H9 (cell line): ENCODE measurements at regions not wholly inside any gene's neighbourhood (a gene's known extent, or its start where the extent isn't known, plus 50 kb on each side); places are given as distances from the start of the nearest gene placed in this dataset.

ENCODE experiments used
- DNase-seq: peaks from one replicate; pipeline ENCODE4 v3.0.0-alpha.2; 2017
- H2AFZ ChIP-seq: one replicate; pipeline ENCODE4 v1.6.1; 2013; ENCODE audit warnings: mild to moderate bottlenecking, low read length, control low read depth, moderate library complexity
- H2AK5ac ChIP-seq: 2 replicates; pipeline ENCODE4 v1.6.1; 2013; ENCODE audit warnings: low read length, control low read depth, mixed read lengths; ENCODE audit not compliant: insufficient read length
- H2BK120ac ChIP-seq: one replicate; pipeline ENCODE4 v1.6.1; 2013; ENCODE audit warnings: low read depth, mild to moderate bottlenecking, low read length, control low read depth, inconsistent platforms; ENCODE audit not compliant: poor library complexity, severe bottlenecking
- H2BK12ac ChIP-seq: 2 replicates; pipeline ENCODE4 v1.6.1; 2013; ENCODE audit warnings: low read length, control low read depth, mixed read lengths, low read depth; ENCODE audit not compliant: insufficient read length
- H2BK15ac ChIP-seq: 2 replicates; pipeline ENCODE4 v1.6.1; 2013; ENCODE audit warnings: low read depth, low read length, control low read depth
- H2BK20ac ChIP-seq: one replicate; pipeline ENCODE4 v1.6.1; 2013; ENCODE audit warnings: low read depth, mild to moderate bottlenecking, low read length, control low read depth, inconsistent platforms; ENCODE audit not compliant: poor library complexity, severe bottlenecking
- H2BK5ac ChIP-seq: 2 replicates; pipeline ENCODE4 v1.6.1; 2013; ENCODE audit warnings: low read length, control low read depth, mixed read lengths; ENCODE audit not compliant: insufficient read length
- H3K14ac ChIP-seq: 2 replicates; pipeline ENCODE4 v1.6.1; 2013; ENCODE audit warnings: low read length, control low read depth; ENCODE audit not compliant: insufficient read depth
- H3K18ac ChIP-seq: 2 replicates; pipeline ENCODE4 v1.6.1; 2013; ENCODE audit warnings: low read depth, mild to moderate bottlenecking, mixed read lengths, low read length, control low read depth; ENCODE audit not compliant: insufficient read length
- H3K23ac ChIP-seq: 2 replicates; pipeline ENCODE4 v1.6.1; 2013; ENCODE audit warnings: low read length, control low read depth, mixed read lengths, low read depth; ENCODE audit not compliant: insufficient read length
- H3K23me2 ChIP-seq: 2 replicates; pipeline ENCODE4 v1.6.1; 2013; ENCODE audit warnings: low read depth, mild to moderate bottlenecking, mixed read lengths, low read length, control low read depth; ENCODE audit not compliant: insufficient read length, poor library complexity, severe bottlenecking
- H3K27ac ChIP-seq: 2 replicates; pipeline ENCODE4 v1.5.1; 2013; ENCODE audit warnings: low read length, control low read depth, mixed read lengths, low read depth; ENCODE audit not compliant: insufficient read length
- H3K27me3 ChIP-seq: 2 replicates; pipeline ENCODE4 v1.6.1; 2013; ENCODE audit warnings: low read length, control low read depth, inconsistent platforms; ENCODE audit not compliant: insufficient read depth
- H3K4ac ChIP-seq: 2 replicates; pipeline ENCODE4 v1.6.1; 2013; ENCODE audit warnings: low read depth, mild to moderate bottlenecking, control low read depth, inconsistent platforms, low read length, moderate library complexity
- H3K4me1 ChIP-seq: 2 replicates; pipeline ENCODE4 v1.6.1; 2013; ENCODE audit warnings: low read length, control low read depth, inconsistent platforms; ENCODE audit not compliant: insufficient read depth
- H3K4me2 ChIP-seq: 2 replicates; pipeline ENCODE4 v1.6.1; 2013; ENCODE audit warnings: low read length, control low read depth, mixed read lengths; ENCODE audit not compliant: insufficient read length, insufficient read depth
- H3K56ac ChIP-seq: 2 replicates; pipeline ENCODE4 v1.6.1; 2013; ENCODE audit warnings: low read depth, mild to moderate bottlenecking, mixed read lengths, low read length, control low read depth; ENCODE audit not compliant: insufficient read length
- H3K79me1 ChIP-seq: 2 replicates; pipeline ENCODE4 v1.6.1; 2013; ENCODE audit warnings: low read depth, mild to moderate bottlenecking, moderate library complexity, low read length, control low read depth, inconsistent platforms; ENCODE audit not compliant: insufficient read depth, poor library complexity, severe bottlenecking
- H3K79me2 ChIP-seq: 2 replicates; pipeline ENCODE4 v1.6.1; 2013; ENCODE audit warnings: low read length, control low read depth, inconsistent platforms; ENCODE audit not compliant: insufficient read depth
- H3K9ac ChIP-seq: 2 replicates; pipeline ENCODE4 v1.6.1; 2013; ENCODE audit warnings: low read length, control low read depth, mixed read lengths; ENCODE audit not compliant: insufficient read length; ENCODE audit errors: extremely low read depth
- H3K9me3 ChIP-seq: one replicate; pipeline ENCODE4 v1.6.1; 2013; ENCODE audit warnings: low read depth, low read length, inconsistent platforms; ENCODE audit not compliant: control insufficient read depth
- H3T11ph ChIP-seq: one replicate; pipeline ENCODE4 v1.6.1; 2013; ENCODE audit warnings: mild to moderate bottlenecking, low read length, control low read depth, inconsistent platforms
- H4K20me1 ChIP-seq: one replicate; pipeline ENCODE4 v1.6.1; 2013; ENCODE audit not compliant: control insufficient read depth, insufficient read length, insufficient read depth
- H4K5ac ChIP-seq: 2 replicates; pipeline ENCODE4 v1.6.1; 2013; ENCODE audit warnings: low read depth, mild to moderate bottlenecking, mixed read lengths, low read length, control low read depth; ENCODE audit not compliant: insufficient read length
- H4K8ac ChIP-seq: replicated peaks from 2 replicates; pipeline ENCODE4 v1.6.1; 2013; ENCODE audit warnings: low read length, control low read depth, mixed read lengths, low read depth; ENCODE audit not compliant: insufficient read length
- H4K91ac ChIP-seq: 2 replicates; pipeline ENCODE4 v1.6.1; 2013; ENCODE audit warnings: low read depth, mild to moderate bottlenecking, moderate library complexity, mixed read lengths, low read length, control low read depth; ENCODE audit not compliant: insufficient read length
- H3K27ac Mint-ChIP-seq, 3 experiments: 2 replicates in 2 of 3; 3 replicates in 1 of 3; pipeline ENCODE4 v1.8.0; 2020 to 2021; ENCODE audit warnings: mixed read lengths in 3 of 3, mild to moderate bottlenecking in 1 of 3, moderate library complexity in 1 of 3
- H3K27me3 Mint-ChIP-seq: 2 replicates; pipeline ENCODE4 v1.8.0; 2021; ENCODE audit warnings: low read depth, mild to moderate bottlenecking, moderate library complexity, mixed read lengths
- H3K36me3 Mint-ChIP-seq, 3 experiments: 2 replicates in 2 of 3; 3 replicates in 1 of 3; pipeline ENCODE4 v1.8.0; 2020 to 2021; ENCODE audit warnings: low read depth in 3 of 3, mixed read lengths in 3 of 3; ENCODE audit not compliant: insufficient read depth in 1 of 3
- H3K4me1 Mint-ChIP-seq, 2 experiments: 2 replicates each; pipeline ENCODE4 v1.8.0; 2020; ENCODE audit warnings: mixed read lengths in 2 of 2
- H3K4me3 Mint-ChIP-seq, 2 experiments: 2 replicates in 1 of 2; 3 replicates in 1 of 2; pipeline ENCODE4 v1.8.0; 2020 to 2021; ENCODE audit warnings: mild to moderate bottlenecking in 2 of 2, mixed read lengths in 2 of 2, moderate library complexity in 1 of 2
- H3K9me3 Mint-ChIP-seq, 2 experiments: 2 replicates in 1 of 2; 3 replicates in 1 of 2; pipeline ENCODE4 v1.8.0; 2020; ENCODE audit warnings: mild to moderate bottlenecking in 2 of 2, mixed read lengths in 2 of 2, moderate library complexity in 1 of 2
- WGBS: extraction: QIAGEN DNeasy Blood & Tissue Kit; methylation state at CpG from one replicate; pipeline ENCODE4 v1.1.7; 2013; ENCODE audit warnings: missing lambda C conversion rate, low lambda C conversion rate, mixed read lengths; ENCODE audit not compliant: insufficient read length; ENCODE audit errors: extremely low coverage; 5-methylcytosine and 5-hydroxymethylcytosine counted together
- TF ChIP-seq, protein P1 (sequence below): fragments of 200-600 bp; sonication (generic); conservative IDR thresholded peaks from 3 replicates; pipeline ENCODE4 v1.8.0; 2021; ENCODE audit warnings: antibody characterized with exemption, mild to moderate bottlenecking

DNA sequence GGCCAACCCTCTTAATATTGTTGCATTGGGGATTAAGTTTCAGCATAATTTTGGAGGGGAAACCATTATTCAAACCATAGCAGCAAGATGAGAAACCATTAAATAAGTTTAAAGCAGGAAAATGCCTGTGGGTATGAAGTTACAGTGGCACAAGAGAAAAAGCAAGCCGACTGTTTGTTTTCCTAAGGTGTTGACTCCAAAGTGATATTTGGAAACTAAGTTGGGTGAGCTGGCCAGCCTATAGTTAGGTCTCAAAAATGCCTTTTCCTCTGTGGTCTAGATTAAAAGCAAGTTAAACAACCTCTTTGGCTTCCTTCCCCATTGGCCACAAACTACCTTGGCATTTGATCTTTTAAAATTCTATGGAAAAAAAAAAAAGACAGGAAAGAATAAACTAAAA, 419.8 kb upstream of the AZI2 start:
- peaks cover 12 to 13% of the 10 kb centered on the region in 2 experiments for H3K4me1 Mint-ChIP-seq

More for the DNA sequence above, 419.8 kb upstream of the AZI2 start:
- Histone ChIP-seq H3K4me1 (no peaks in the 10 kb centered on the region), H2BK20ac (no peak overlapping the region), H3K4ac (no peak overlapping the region), H4K8ac (no peak overlapping the region), H3T11ph (no peak overlapping the region), H4K20me1 (no peaks in the 10 kb centered on the region), H3K27ac (no peak overlapping the region), H3K23ac (no peak overlapping the region), H3K14ac (no peak overlapping the region), H2BK120ac (no peak overlapping the region), H4K91ac (no peak overlapping the region), H3K23me2 (no peaks in the 10 kb centered on the region), H3K18ac (no peak overlapping the region), H3K9me3 (peaks cover 6% of the 10 kb centered on the region), H3K9ac (no peak overlapping the region), H2AK5ac (no peak overlapping the region), H2BK15ac (no peak overlapping the region), H2BK12ac (no peak overlapping the region), H3K79me2 (no peaks in the 10 kb centered on the region), H3K56ac (no peak overlapping the region), H3K27me3 (no peaks in the 10 kb centered on the region), H3K79me1 (no peaks in the 10 kb centered on the region), H4K5ac (no peak overlapping the region), H3K4me2 (no peak overlapping the region), H2BK5ac (no peak overlapping the region), H2AFZ (no peak overlapping the region)
- Mint-ChIP-seq H3K27me3 (no peaks in the 10 kb centered on the region), H3K4me3 (no peak overlapping the region), H3K36me3 (peaks cover 17 to 25% (median 19%) of the 10 kb centered on the region in 3 experiments), H3K27ac (no peak overlapping the region), H3K9me3 (peaks cover 25 to 40% of the 10 kb centered on the region in 2 experiments)
- DNase-seq = no peak
- WGBS = no CpG with 5 or more reads among the region's 1 CpG
- TF ChIP-seq, protein P1, sequence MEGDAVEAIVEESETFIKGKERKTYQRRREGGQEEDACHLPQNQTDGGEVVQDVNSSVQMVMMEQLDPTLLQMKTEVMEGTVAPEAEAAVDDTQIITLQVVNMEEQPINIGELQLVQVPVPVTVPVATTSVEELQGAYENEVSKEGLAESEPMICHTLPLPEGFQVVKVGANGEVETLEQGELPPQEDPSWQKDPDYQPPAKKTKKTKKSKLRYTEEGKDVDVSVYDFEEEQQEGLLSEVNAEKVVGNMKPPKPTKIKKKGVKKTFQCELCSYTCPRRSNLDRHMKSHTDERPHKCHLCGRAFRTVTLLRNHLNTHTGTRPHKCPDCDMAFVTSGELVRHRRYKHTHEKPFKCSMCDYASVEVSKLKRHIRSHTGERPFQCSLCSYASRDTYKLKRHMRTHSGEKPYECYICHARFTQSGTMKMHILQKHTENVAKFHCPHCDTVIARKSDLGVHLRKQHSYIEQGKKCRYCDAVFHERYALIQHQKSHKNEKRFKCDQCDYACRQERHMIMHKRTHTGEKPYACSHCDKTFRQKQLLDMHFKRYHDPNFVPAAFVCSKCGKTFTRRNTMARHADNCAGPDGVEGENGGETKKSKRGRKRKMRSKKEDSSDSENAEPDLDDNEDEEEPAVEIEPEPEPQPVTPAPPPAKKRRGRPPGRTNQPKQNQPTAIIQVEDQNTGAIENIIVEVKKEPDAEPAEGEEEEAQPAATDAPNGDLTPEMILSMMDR = no peak
